ENCODE measurements at regions not wholly inside any gene's neighbourhood (a gene's known extent, or its start where the extent isn't known, plus 50 kb on each side); places are given as distances from the start of the nearest gene placed in this dataset.

DNA sequence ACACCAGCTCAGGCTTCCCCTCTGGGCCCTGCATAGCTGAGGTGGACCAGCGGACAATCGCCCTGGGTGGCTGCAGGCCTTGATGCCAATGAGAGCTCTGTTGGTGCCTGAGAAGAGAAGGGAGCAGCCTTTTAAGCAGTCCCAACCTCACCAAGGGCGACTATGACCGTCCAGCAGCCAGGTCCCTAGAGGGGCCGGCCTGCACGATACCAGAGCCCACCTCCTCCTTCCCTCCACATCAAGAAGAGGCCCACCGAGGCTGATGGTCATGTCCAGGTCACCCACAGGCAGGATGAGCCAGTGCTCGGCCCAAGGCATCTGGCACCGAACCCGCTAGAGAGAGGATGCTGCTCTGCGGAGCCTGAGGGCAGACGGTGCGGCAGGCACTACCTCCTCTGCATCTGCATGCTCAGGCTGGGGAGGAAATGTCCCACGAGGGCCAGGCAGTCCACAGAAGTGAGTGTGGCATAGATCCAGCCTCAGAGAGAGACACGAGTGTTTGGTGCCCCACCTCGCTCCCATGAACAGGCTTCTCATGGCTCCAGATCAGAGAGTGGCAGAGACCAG lies 219.4 kb downstream of the TUBA3C start:
- TF ChIP-seq PATZ1 (CRISPR knock-in tag; IDR thresholded peaks at IDR 0.05; ENCODE audit: borderline replicate concordance) (no peak), RARB (CRISPR knock-in tag; IDR thresholded peaks at IDR 0.05) (no peak), BACH2 (CRISPR knock-in tag; IDR thresholded peaks at IDR 0.05; ENCODE audit: borderline replicate concordance) (no peak), TSHZ2 (CRISPR knock-in tag; IDR thresholded peaks at IDR 0.05) (no peak), ISL1 (CRISPR knock-in tag; IDR thresholded peaks at IDR 0.05) (no peak)
